VCaP (cell line): ENCODE measurements at regions not wholly inside any gene's neighbourhood (a gene's known extent, or its start where the extent isn't known, plus 50 kb on each side); places are given as distances from the start of the nearest gene placed in this dataset.

Source experiments
- H3K27ac ChIP-seq: fragments of 450-650 bp; 2 replicates; pipeline ENCODE4 v1.5.1; 2017
- CTCF ChIP-seq: fragments of 450-650 bp; conservative IDR thresholded peaks from 2 replicates; pipeline ENCODE4 v1.5.1; 2017; ENCODE audit warnings: mild to moderate bottlenecking, moderate library complexity

- H3K27ac ChIP-seq: no peak overlapping the region
- TF ChIP-seq CTCF: no peak
Observed at GRCh38 chr15:69956417-69956816, 141.3 kb downstream of the TLE3 start.

- TF ChIP-seq CTCF: no peak; the same call in 1 of the 2 replicates
- no peak overlapping the region for H3K27ac ChIP-seq
Observed at GRCh38 chr15:69957175-69957574, 140.5 kb downstream of the TLE3 start.

GRCh38 chr15:69958496-69959084 lies 139.1 kb downstream of the TLE3 start:
- no peak overlapping the region for H3K27ac ChIP-seq
- TF ChIP-seq CTCF: no peak

GRCh38 chr15:69962561-69962960 lies 135.2 kb downstream of the TLE3 start:
- no peak for TF ChIP-seq CTCF
- no peak overlapping the region for H3K27ac ChIP-seq

- no peak overlapping the region for H3K27ac ChIP-seq
- TF ChIP-seq CTCF: no peak
Observed at GRCh38 chr15:69963385-69963784, 134.3 kb downstream of the TLE3 start.

- no peak overlapping the region for H3K27ac ChIP-seq
- no peak for TF ChIP-seq CTCF
Observed at GRCh38 chr15:69971771-69972170, 125.9 kb downstream of the TLE3 start.

- no peak for TF ChIP-seq CTCF
- H3K27ac ChIP-seq: no peak overlapping the region; the same call in 1 of the 2 replicates
Observed at GRCh38 chr15:69972436-69972835, 125.3 kb downstream of the TLE3 start.
